ENCODE measurements at regions not wholly inside any gene's neighbourhood (a gene's known extent, or its start where the extent isn't known, plus 50 kb on each side); places are given as distances from the start of the nearest gene placed in this dataset.

DNA sequence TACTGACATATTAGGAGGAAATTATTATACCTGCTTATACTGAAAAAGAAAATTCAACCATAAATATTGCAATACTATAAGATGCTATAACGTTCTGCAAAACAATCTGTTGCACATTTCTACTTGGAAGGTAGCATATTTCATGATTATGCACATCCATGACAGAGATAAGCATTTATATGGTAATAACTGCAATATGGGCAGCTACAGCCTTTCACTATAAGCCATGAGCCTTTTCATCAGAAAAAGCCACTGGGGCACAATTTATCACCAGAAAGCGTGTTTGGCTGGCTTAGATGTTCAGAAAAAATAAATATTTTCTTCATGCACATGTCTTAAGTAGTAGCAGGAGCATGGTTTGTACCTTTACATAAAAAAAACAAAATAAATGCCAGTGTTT, 340.7 kb downstream of the GALC start:
- H3K4me2 ChIP-seq, result no peak overlapping the region
- H3K4me3 ChIP-seq, result no peak overlapping the region
- H3K4me1 ChIP-seq, result no peaks in the 10 kb centered on the region
- peaks cover 33% of the 10 kb centered on the region for H3K9me3 ChIP-seq
- no peak overlapping the region for H3K9ac ChIP-seq
- no peaks in the 10 kb centered on the region for H3K27me3 ChIP-seq
- H3K27ac ChIP-seq, result no peak overlapping the region
- no peaks in the 10 kb centered on the region for H4K20me1 ChIP-seq
- H3K36me3 ChIP-seq, result no peaks in the 10 kb centered on the region
- TF ChIP-seq Cebpa-rat (IDR thresholded peaks at IDR 0.05), result no peak

DNA sequence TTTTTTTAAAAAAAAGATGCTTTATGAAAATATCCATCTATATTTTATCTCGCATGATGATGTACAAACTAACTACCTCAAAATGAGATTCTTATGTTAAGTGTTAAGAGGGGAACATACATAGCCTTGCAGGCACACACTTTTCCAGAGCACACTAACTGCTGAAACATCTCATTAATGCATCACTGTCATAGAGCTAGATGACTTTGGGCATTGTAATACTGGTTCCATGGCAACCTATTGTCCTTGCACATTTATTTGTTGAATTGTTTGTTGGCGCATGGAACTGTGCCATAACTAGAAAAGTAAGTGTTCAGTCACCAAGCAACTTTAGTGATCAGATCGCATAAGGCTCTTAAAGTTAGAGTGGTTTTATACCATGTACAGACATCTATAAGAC, 348.3 kb downstream of the GALC start:
- Histone ChIP-seq H3K27ac (no peak overlapping the region), H3K4me2 (no peak overlapping the region), H3K27me3 (no peaks in the 10 kb centered on the region), H3K36me3 (no peaks in the 10 kb centered on the region), H3K4me1 (no peaks in the 10 kb centered on the region), H3K9me3 (peaks cover 17% of the 10 kb centered on the region), H3K9ac (no peak overlapping the region), H4K20me1 (no peaks in the 10 kb centered on the region), H3K4me3 (no peak overlapping the region)
- no peak for TF ChIP-seq Cebpa-rat (IDR thresholded peaks at IDR 0.05)

DNA sequence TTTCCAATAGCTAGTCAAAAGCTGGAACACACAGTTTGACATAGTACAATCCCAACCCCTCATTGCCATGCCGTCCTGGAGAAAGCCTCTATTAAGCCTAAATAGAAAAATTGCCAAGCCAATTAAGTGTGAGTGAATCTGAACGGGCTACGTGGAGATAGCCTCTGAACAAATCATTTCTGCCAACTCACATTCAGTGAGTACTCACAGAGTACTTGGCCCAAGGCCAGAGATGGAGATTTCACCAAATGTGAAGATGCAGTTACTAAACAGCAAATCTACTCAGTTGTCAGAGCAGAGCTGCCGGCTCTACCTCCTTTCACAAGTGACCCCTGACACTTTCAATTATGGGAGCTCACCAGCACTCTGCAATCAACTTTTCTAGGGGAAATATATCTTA, 350.0 kb downstream of the GALC start:
- TF ChIP-seq Cebpa-rat (IDR thresholded peaks at IDR 0.05), result no peak
- Histone ChIP-seq H3K4me2 (no peak overlapping the region), H3K36me3 (no peaks in the 10 kb centered on the region), H3K9me3 (no peaks in the 10 kb centered on the region), H3K27me3 (no peaks in the 10 kb centered on the region), H3K4me3 (no peak overlapping the region), H3K27ac (no peak overlapping the region), H3K9ac (no peak overlapping the region), H4K20me1 (no peaks in the 10 kb centered on the region), H3K4me1 (no peaks in the 10 kb centered on the region)

DNA sequence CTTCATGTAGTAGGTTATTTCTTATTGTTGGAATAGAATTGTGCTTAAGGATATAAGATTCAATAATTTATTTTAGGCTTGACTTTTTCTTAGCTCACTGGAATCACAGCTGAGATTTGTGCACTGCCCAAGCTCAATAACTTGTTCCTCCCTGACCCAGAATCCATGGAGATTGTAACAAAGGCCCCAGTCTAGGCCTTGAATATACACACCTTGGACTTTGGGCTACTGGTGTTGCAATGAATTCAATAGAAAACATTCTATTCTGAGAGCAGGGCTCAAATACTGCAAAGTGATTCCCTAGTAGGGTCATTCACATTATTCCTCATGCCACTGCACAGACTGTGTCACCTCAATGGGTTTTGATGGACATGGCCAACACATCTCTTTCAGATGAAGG, 352.4 kb downstream of the GALC start:
- TF ChIP-seq Cebpa-rat (IDR thresholded peaks at IDR 0.05), result no peak
- H3K27ac ChIP-seq, result no peak overlapping the region
- H3K4me2 ChIP-seq, result no peak overlapping the region

DNA sequence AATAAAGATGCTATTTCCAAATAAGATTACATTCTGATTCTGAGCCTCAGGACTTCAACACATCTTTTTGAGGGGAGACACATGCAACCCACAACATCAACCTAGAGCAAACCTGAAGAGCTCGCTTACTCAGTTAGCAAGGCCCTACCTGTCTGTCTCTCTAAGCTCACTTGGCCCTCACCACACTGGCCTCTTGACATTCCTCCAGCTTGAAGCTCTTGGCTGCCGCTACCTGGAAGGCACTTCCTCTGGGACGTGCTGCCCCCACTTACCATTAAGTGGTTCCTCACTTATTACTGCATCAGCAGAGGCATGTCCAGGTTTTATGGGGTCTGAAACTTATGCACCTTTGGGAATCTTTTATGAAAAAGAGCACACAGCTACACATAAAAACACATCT, 354.8 kb downstream of the GALC start:
- Histone ChIP-seq H3K9me3 (no peaks in the 10 kb centered on the region), H3K9ac (no peak overlapping the region), H4K20me1 (no peaks in the 10 kb centered on the region), H3K4me1 (no peaks in the 10 kb centered on the region), H3K4me3 (no peak overlapping the region), H3K36me3 (no peaks in the 10 kb centered on the region), H3K27me3 (no peaks in the 10 kb centered on the region), H3K27ac (no peak overlapping the region), H3K4me2 (no peak overlapping the region)
- TF ChIP-seq Cebpa-rat (IDR thresholded peaks at IDR 0.05), result no peak

More for the DNA sequence above, 352.4 kb downstream of the GALC start:
- no peaks in the 10 kb centered on the region for H3K27me3 ChIP-seq
- no peak overlapping the region for H3K4me3 ChIP-seq
- no peak overlapping the region for H3K9ac ChIP-seq
- H3K36me3 ChIP-seq, result no peaks in the 10 kb centered on the region
- H4K20me1 ChIP-seq, result no peaks in the 10 kb centered on the region
- no peaks in the 10 kb centered on the region for H3K4me1 ChIP-seq
- H3K9me3 ChIP-seq, result no peaks in the 10 kb centered on the region

DNA sequence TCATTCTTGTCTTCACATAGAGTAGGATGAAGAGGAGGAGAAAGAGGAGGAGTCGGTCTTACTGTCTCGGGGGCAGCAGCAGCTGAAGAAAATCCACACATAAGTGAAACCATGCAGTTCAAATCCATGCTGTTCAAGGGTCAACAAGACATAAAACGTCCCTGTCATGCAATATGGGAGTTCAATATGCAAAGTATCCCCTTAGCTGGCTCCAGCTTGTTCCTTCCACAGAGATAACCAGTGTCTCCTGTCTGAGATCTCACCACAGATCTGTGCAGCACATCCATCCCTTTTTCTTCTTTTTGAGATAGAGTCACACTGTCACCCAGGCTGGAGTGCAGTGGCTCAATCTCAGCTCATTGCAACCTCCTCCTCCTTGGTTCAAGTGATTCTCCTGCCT, 357.5 kb downstream of the GALC start:
- Histone ChIP-seq H3K9me3 (no peaks in the 10 kb centered on the region), H3K4me2 (no peak overlapping the region), H3K4me1 (peaks cover 12% of the 10 kb centered on the region), H3K9ac (no peak overlapping the region), H3K36me3 (no peaks in the 10 kb centered on the region), H4K20me1 (no peaks in the 10 kb centered on the region), H3K27me3 (no peaks in the 10 kb centered on the region), H3K27ac (no peak overlapping the region), H3K4me3 (no peak overlapping the region)
- TF ChIP-seq Cebpa-rat (IDR thresholded peaks at IDR 0.05), result no peak

DNA sequence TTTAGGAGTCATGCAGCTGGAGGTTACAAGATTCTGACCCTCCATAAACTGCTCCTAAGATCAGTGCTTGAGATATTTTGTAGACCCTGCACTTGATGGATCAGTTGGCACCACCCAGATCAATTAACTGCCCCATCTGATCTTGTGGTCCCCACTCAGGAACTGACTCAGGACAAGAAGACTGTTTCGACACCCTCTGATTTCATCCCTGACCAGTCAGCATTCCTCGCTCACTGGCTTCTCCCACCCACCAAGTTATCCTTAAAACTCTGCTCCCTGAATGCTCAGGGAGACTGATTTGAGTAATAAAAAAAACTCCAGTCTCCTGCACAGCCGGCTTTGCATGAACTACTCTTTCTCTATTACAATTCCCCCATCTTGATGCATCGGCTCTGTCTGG, 360.2 kb downstream of the GALC start:
- Histone ChIP-seq H3K27ac (no peak overlapping the region), H3K36me3 (no peaks in the 10 kb centered on the region), H3K4me3 (no peak overlapping the region), H3K4me2 (no peak overlapping the region), H3K9ac (no peak overlapping the region), H4K20me1 (no peaks in the 10 kb centered on the region), H3K27me3 (no peaks in the 10 kb centered on the region), H3K4me1 (peaks cover 38% of the 10 kb centered on the region), H3K9me3 (no peaks in the 10 kb centered on the region)
- no peak for TF ChIP-seq Cebpa-rat (IDR thresholded peaks at IDR 0.05)

DNA sequence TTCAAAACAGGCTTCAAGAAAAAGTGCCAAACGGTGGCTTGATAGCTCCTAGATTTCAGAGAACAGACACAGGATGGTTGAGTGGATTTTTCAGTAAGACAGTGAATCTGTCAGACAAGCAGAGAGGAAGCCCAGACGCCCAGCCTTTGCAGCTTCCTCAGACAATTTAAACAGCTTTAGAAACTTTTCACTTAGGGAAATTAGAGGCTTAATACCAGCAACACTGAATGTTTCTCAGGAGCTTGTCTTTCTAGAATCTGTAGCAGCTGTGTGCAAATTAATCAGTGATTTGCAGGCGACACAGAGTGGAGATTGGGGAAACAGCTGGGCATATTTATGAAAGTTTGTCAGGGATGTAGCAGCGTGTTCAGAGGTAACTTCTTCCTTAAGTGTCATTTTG, 362.1 kb downstream of the GALC start:
- H3K27me3 ChIP-seq, result no peaks in the 10 kb centered on the region
- H3K36me3 ChIP-seq, result no peaks in the 10 kb centered on the region
- H4K20me1 ChIP-seq, result no peaks in the 10 kb centered on the region
- H3K4me1 ChIP-seq, result peaks cover 44% of the 10 kb centered on the region
- no peak overlapping the region for H3K9ac ChIP-seq
- H3K27ac ChIP-seq, result no peak overlapping the region
- H3K9me3 ChIP-seq, result no peaks in the 10 kb centered on the region
- TF ChIP-seq Cebpa-rat (IDR thresholded peaks at IDR 0.05), result no peak
- H3K4me2 ChIP-seq, result peak overlapping the region; percentile 37; the same call in 1 of the 2 replicates
- H3K4me3 ChIP-seq, result no peak overlapping the region

DNA sequence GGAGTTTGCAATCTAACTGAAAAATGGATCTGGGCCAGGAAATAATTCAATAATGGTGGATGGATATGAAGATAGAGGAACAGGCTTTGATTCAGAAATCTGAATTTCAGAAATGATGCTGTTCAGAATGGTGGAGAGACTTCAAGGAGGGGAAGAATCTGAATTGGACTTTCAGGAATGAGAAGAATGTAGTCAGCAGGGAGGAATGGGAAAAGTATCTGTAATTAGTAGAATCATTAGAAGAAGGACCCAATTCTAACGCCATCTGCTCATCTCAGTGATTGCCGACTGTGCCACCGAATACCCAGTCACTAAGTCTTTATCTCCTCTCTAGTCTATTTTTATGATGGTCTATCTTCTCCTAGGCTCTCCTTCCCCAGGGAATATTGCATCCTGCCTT, 363.2 kb downstream of the GALC start:
- H4K20me1 ChIP-seq, result no peaks in the 10 kb centered on the region
- H3K9me3 ChIP-seq, result no peaks in the 10 kb centered on the region
- no peak overlapping the region for H3K9ac ChIP-seq
- TF ChIP-seq Cebpa-rat (IDR thresholded peaks at IDR 0.05), result no peak
- H3K4me2 ChIP-seq, result peak overlapping the region; percentile 37
- peaks cover 44% of the 10 kb centered on the region for H3K4me1 ChIP-seq
- H3K36me3 ChIP-seq, result no peaks in the 10 kb centered on the region
- H3K27ac ChIP-seq, result no peak overlapping the region
- H3K27me3 ChIP-seq, result no peaks in the 10 kb centered on the region
- no peak overlapping the region for H3K4me3 ChIP-seq

DNA sequence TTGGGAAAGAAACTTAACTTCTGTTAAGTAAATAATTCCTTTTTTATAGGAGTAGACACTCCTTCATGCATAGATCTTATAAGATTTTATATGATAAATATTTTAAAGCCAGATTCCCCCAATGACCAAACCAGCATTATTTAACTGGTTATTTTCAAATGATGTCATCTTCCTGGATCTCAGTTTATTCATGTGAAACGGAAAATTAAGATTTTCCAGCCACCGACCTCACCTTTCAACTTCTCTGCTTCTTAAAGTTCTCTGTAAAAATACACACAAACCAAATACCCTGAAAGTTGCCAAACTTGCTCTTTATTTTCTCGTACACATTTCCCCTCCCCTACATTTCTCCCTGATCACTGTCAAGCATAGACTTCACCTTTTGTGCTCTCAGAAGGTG, 364.2 kb downstream of the GALC start:
- TF ChIP-seq Cebpa-rat (IDR thresholded peaks at IDR 0.05), result no peak
- Histone ChIP-seq H3K4me1 (peaks cover 44% of the 10 kb centered on the region), H3K4me3 (no peak overlapping the region), H3K27me3 (no peaks in the 10 kb centered on the region), H3K4me2 (peak overlapping the region; percentile 37), H3K9ac (no peak overlapping the region), H3K9me3 (no peaks in the 10 kb centered on the region), H3K27ac (no peak overlapping the region), H4K20me1 (no peaks in the 10 kb centered on the region), H3K36me3 (no peaks in the 10 kb centered on the region)

DNA sequence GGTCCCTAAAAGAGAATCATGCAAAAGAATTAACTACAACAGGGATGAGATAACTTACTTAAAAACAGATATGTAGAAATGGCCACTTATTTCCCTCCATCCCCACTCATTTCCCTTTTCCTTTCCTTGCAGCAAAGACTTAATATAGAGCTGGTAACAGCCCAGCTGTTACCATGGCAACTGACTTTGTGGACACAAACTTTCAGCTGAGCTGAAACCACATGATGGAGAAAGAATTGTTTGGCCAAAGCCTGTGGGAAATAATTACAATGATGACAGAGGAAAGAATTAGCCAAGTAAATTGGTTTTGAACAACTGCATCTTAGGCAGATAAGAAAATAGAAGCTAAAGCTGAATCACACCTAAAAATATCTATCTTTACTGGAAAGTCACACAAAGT, 364.9 kb downstream of the GALC start:
- Histone ChIP-seq H3K4me3 (no peak overlapping the region), H3K27ac (no peak overlapping the region), H3K4me1 (peaks cover 44% of the 10 kb centered on the region), H3K4me2 (peak overlapping the region; percentile 37), H3K36me3 (no peaks in the 10 kb centered on the region), H3K9me3 (peaks cover 4% of the 10 kb centered on the region), H4K20me1 (no peaks in the 10 kb centered on the region), H3K27me3 (no peaks in the 10 kb centered on the region), H3K9ac (no peak overlapping the region)
- no peak for TF ChIP-seq Cebpa-rat (IDR thresholded peaks at IDR 0.05)

Data from BLaER1 (cell line).